MCF 10A (cell line): ENCODE measurements at regions not wholly inside any gene's neighbourhood (a gene's known extent, or its start where the extent isn't known, plus 50 kb on each side); places are given as distances from the start of the nearest gene placed in this dataset.

ENCODE experiments used
- BruUV-seq: library from RNA; stranded (reverse); fragments of 400-500 nt; replicated peaks from 2 replicates; lab custom pipeline; 2021; lab: Mats Ljungman, UMichigan
- CTCF ChIA-PET: fragments of 300-600 bp; sonication (Branson Sonifier 250); formaldehyde crosslinking; extraction: SDS; loops from one replicate; lab custom pipeline; 2021; ENCODE audit warnings: antibody characterized with exemption, inconsistent platforms; lab: Yijun Ruan, JAX
- POLR2A ChIA-PET: fragments of 300-600, 350-650 bp; sonication (Branson Sonifier 250); formaldehyde crosslinking; extraction: SDS; loops from one replicate; lab custom pipeline; 2020; ENCODE audit warnings: antibody characterized with exemption, inconsistent platforms; lab: Yijun Ruan, JAX
- DNase-seq: peaks from one replicate; pipeline ENCODE4 v3.0.0-alpha.2; 2018; ENCODE audit not compliant: unreplicated experiment
- H3K27ac Mint-ChIP-seq: one replicate; pipeline ENCODE4 v1.8.0; 2022; ENCODE audit warnings: mild to moderate bottlenecking, low read depth, mixed read lengths; ENCODE audit not compliant: unreplicated experiment
- H3K27me3 Mint-ChIP-seq: one replicate; pipeline ENCODE4 v1.8.0; 2022; ENCODE audit warnings: mixed read lengths; ENCODE audit not compliant: insufficient read depth, unreplicated experiment
- H3K36me3 Mint-ChIP-seq: one replicate; pipeline ENCODE4 v1.8.0; 2022; ENCODE audit warnings: mild to moderate bottlenecking, moderate library complexity, mixed read lengths; ENCODE audit not compliant: insufficient read depth, unreplicated experiment
- H3K4me1 Mint-ChIP-seq: one replicate; pipeline ENCODE4 v1.8.0; 2022; ENCODE audit warnings: mixed read lengths; ENCODE audit not compliant: insufficient read depth, unreplicated experiment
- H3K4me3 Mint-ChIP-seq: one replicate; pipeline ENCODE4 v1.8.0; 2022; ENCODE audit warnings: mild to moderate bottlenecking, moderate library complexity, mixed read lengths; ENCODE audit not compliant: unreplicated experiment
- H3K9me3 Mint-ChIP-seq: one replicate; pipeline ENCODE4 v1.8.0; 2022; ENCODE audit warnings: mixed read lengths; ENCODE audit not compliant: unreplicated experiment
- intact Hi-C: fragments of 100-400 bp; cut with micrococcal nuclease; formaldehyde crosslinking; loops from 2 replicates; pipeline ENCODE4 v1.14.1; 2022
- TF ChIP-seq, protein P1 (sequence below): fragments of 200-600 bp; IDR thresholded peaks from one replicate; pipeline ENCODE4 v1.8.0; 2022; ENCODE audit warnings: antibody characterized with exemption, mild to moderate bottlenecking; ENCODE audit not compliant: unreplicated experiment

DNA sequence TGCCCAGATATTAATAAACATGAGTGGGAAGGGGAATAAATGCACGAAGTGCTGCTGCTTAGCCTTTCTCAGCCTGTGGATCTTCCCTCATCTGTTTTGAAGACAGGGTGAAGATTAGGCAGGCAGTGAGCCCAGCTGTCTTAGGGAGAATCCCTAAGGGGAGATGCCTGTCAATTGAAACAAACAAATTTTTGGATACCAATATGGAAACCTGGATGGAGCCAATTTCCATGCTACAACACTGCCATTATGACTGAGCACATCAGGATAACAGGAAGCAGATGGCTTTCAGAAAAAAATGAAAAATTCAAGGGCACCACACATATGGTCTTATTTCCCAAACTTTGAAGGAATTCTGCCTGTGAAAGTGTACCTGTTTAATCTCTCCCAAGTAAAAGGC lies 80.3 kb downstream of the HMHB1 start:
- peaks cover 38% of the 10 kb centered on the region for H3K4me1 Mint-ChIP-seq
- H3K27me3 Mint-ChIP-seq, result no peaks in the 10 kb centered on the region
- no peaks in the 10 kb centered on the region for H3K9me3 Mint-ChIP-seq
- no peak overlapping the region for H3K27ac Mint-ChIP-seq
- TF ChIP-seq, protein P1, sequence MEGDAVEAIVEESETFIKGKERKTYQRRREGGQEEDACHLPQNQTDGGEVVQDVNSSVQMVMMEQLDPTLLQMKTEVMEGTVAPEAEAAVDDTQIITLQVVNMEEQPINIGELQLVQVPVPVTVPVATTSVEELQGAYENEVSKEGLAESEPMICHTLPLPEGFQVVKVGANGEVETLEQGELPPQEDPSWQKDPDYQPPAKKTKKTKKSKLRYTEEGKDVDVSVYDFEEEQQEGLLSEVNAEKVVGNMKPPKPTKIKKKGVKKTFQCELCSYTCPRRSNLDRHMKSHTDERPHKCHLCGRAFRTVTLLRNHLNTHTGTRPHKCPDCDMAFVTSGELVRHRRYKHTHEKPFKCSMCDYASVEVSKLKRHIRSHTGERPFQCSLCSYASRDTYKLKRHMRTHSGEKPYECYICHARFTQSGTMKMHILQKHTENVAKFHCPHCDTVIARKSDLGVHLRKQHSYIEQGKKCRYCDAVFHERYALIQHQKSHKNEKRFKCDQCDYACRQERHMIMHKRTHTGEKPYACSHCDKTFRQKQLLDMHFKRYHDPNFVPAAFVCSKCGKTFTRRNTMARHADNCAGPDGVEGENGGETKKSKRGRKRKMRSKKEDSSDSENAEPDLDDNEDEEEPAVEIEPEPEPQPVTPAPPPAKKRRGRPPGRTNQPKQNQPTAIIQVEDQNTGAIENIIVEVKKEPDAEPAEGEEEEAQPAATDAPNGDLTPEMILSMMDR, result no peak
- H3K4me3 Mint-ChIP-seq, result no peak overlapping the region
- intact Hi-C loops, result no loop called here
- POLR2A ChIA-PET, result interaction anchor here (1.3 to 5.7 kb wide), 2 partner anchors 12 to 30 kb away, joined by 4 to 52 read pairs; no protein-coding TSS in a partner anchor
- BruUV-seq, result no TSS peak
- H3K36me3 Mint-ChIP-seq, result no peaks in the 10 kb centered on the region
- DNase-seq, result no peak
- CTCF ChIA-PET, result no interaction called here

DNA sequence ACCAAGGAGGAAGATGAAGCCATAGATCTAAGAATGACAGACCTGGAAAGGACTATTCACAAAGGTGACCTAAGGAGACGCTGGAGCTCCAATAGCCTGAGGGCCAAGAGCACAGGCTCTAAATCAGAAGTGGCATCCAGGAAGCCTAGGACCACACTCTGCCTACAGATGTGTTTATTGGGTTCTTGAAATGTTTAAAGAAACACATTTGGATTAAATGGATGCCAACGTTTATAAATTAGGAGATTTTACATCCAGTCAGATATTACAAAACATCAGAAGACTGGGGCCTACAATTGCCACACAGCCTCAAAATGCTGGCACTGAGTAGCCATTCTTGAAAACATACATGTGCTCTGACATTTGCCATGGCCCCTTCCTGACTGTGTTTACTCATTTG lies 80.9 kb downstream of the HMHB1 start:
- CTCF ChIA-PET, result interaction anchor here (0.5 to 0.9 kb wide), 2 partner anchors 13 to 245 kb away, joined by 3 to 4 read pairs; no protein-coding TSS in a partner anchor
- no peak overlapping the region for H3K4me3 Mint-ChIP-seq
- peaks cover 32% of the 10 kb centered on the region for H3K4me1 Mint-ChIP-seq

DNA sequence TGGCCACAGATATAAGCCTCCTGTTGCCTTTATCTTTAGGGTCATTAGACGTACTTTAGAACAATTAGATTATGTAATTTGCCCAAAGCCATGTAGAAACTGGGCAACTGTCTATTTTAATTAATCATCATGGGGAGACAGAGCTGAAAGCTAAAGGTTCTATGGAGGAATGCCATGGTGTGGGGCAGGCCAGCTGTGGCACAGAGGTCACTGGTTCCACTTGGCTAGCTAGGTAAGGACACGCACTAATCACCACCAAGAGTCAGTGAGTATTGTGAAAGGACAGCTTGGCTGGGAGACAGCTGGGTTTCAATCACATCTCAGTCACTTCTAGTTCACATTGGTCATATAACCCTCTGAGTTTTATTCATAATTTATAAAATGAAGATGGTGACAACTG lies 81.7 kb downstream of the HMHB1 start:
- DNase-seq, result peak; percentile 45
- TF ChIP-seq, protein P1, result no peak
- Mint-ChIP-seq H3K9me3 (no peaks in the 10 kb centered on the region), H3K4me3 (no peak overlapping the region), H3K36me3 (no peaks in the 10 kb centered on the region), H3K27me3 (no peaks in the 10 kb centered on the region), H3K4me1 (peaks cover 24% of the 10 kb centered on the region), H3K27ac (no peak overlapping the region)
- intact Hi-C loops, result no loop called here
- CTCF ChIA-PET, result interaction anchor here (0.5 to 0.9 kb wide), 4 partner anchors 13 to 934 kb away, joined by 3 to 4 read pairs (median 3); no protein-coding TSS in a partner anchor
- no TSS peak for BruUV-seq
- POLR2A ChIA-PET, result interaction anchor here (0.6 to 5.7 kb wide), 4 partner anchors 9 to 551 kb away, joined by 3 to 52 read pairs (median 4); no protein-coding TSS in a partner anchor

More for the DNA sequence above, 80.9 kb downstream of the HMHB1 start:
- intact Hi-C loops, result no loop called here
- POLR2A ChIA-PET, result interaction anchor here (1.3 to 5.7 kb wide), 3 partner anchors 10 to 30 kb away, joined by 4 to 52 read pairs (median 4); no protein-coding TSS in a partner anchor
- no TSS peak for BruUV-seq
- H3K27ac Mint-ChIP-seq, result no peak overlapping the region
- no peaks in the 10 kb centered on the region for H3K9me3 Mint-ChIP-seq
- H3K27me3 Mint-ChIP-seq, result no peaks in the 10 kb centered on the region
- TF ChIP-seq, protein P1, result no peak
- H3K36me3 Mint-ChIP-seq, result no peaks in the 10 kb centered on the region
- DNase-seq, result no peak

DNA sequence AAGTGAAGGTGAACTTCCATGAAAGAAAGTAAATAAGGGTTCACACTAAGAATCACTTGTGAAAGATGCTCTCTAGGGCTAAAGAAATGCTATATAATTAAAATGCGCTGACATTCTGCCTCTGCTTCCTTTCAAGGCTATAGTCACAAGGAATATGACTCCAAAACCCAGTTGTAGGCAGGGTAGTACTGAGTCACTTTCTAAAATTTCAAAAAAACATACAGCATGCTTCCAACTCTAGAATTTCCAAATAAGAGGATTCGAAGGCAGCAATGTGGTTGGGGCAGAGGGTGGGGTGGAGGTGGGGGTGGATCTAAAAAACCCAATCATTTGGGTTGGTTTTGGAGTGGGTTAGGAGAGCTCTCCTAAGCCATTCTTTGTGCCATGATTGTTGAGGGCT lies 84.6 kb downstream of the HMHB1 start:
- POLR2A ChIA-PET, result interaction anchor here (0.6 to 2.0 kb wide), 4 partner anchors 9 to 897 kb away, joined by 3 to 10 read pairs (median 4); no protein-coding TSS in a partner anchor
- peaks cover 2% of the 10 kb centered on the region for H3K4me1 Mint-ChIP-seq

More for the DNA sequence above, 84.6 kb downstream of the HMHB1 start:
- no peaks in the 10 kb centered on the region for H3K27me3 Mint-ChIP-seq
- H3K36me3 Mint-ChIP-seq, result no peaks in the 10 kb centered on the region
- H3K27ac Mint-ChIP-seq, result no peak overlapping the region
- BruUV-seq, result no TSS peak
- H3K4me3 Mint-ChIP-seq, result no peak overlapping the region
- no peaks in the 10 kb centered on the region for H3K9me3 Mint-ChIP-seq
- intact Hi-C loops, result no loop called here
- TF ChIP-seq, protein P1, result no peak
- CTCF ChIA-PET, result interaction anchor here (0.6 to 1.3 kb wide), 3 partner anchors 10 to 246 kb away, joined by 3 read pairs; no protein-coding TSS in a partner anchor
- DNase-seq, result no peak
